ENCODE measurements at regions not wholly inside any gene's neighbourhood (a gene's known extent, or its start where the extent isn't known, plus 50 kb on each side); places are given as distances from the start of the nearest gene placed in this dataset.

- no peak for ATAC-seq (ENCODE audit: low read depth in 2 of 2)
- H3K9me3 ChIP-seq (ENCODE audit: control insufficient read depth in 2 of 2, low read length in 2 of 2) = no peaks in the 10 kb centered on the region
Measured at GRCh38 chr13:105232006-105232405, 1303.5 kb downstream of the EFNB2 start.

GRCh38 chr13:105231579-105231978 lies 1303.9 kb downstream of the EFNB2 start:
- ATAC-seq (ENCODE audit: low read depth in 2 of 2) = no peak
- Mint-ChIP-seq H3K9me3 (peaks cover 0 to 11% (median 2%) of the 10 kb centered on the region in 7 donors), H3K4me1 (no peaks in the 10 kb centered on the region), H3K4me3 (no peak overlapping the region), H3K36me3 (no peaks in the 10 kb centered on the region), H3K27me3 (no peaks in the 10 kb centered on the region), H3K27ac (no peak overlapping the region)
- no peaks in the 10 kb centered on the region for H3K27me3 ChIP-seq (ENCODE audit: control insufficient read depth, insufficient read depth, low read length)
- no peaks in the 10 kb centered on the region for H3K36me3 ChIP-seq (ENCODE audit: control insufficient read depth, insufficient read depth, low read length)
- no peaks in the 10 kb centered on the region for H3K4me1 ChIP-seq (ENCODE audit: control insufficient read depth, insufficient read depth, low read length, poor library complexity, severe bottlenecking)
- H3K4me3 ChIP-seq (ENCODE audit: low read depth, low read length) = no peak overlapping the region
- H3K27ac ChIP-seq (ENCODE audit: insufficient read depth, low read length, poor library complexity, severe bottlenecking) = no peak overlapping the region
- H3K9me3 ChIP-seq (ENCODE audit: control insufficient read depth in 2 of 2, low read length in 2 of 2) = no peaks in the 10 kb centered on the region
- no peak for DNase-seq

More at GRCh38 chr13:105232006-105232405, 1303.5 kb downstream of the EFNB2 start:
- DNase-seq = no peak
- Mint-ChIP-seq H3K36me3 (no peaks in the 10 kb centered on the region), H3K4me1 (no peaks in the 10 kb centered on the region), H3K9me3 (peaks cover 0 to 11% (median 2%) of the 10 kb centered on the region in 7 donors), H3K27me3 (no peaks in the 10 kb centered on the region), H3K4me3 (no peak overlapping the region), H3K27ac (no peak overlapping the region)
- Histone ChIP-seq H3K4me3 (ENCODE audit: low read depth, low read length) (no peak overlapping the region), H3K27me3 (ENCODE audit: control insufficient read depth, insufficient read depth, low read length) (no peaks in the 10 kb centered on the region), H3K27ac (ENCODE audit: insufficient read depth, low read length, poor library complexity, severe bottlenecking) (no peak overlapping the region), H3K4me1 (ENCODE audit: control insufficient read depth, insufficient read depth, low read length, poor library complexity, severe bottlenecking) (no peaks in the 10 kb centered on the region), H3K36me3 (ENCODE audit: control insufficient read depth, insufficient read depth, low read length) (no peaks in the 10 kb centered on the region)

DNA sequence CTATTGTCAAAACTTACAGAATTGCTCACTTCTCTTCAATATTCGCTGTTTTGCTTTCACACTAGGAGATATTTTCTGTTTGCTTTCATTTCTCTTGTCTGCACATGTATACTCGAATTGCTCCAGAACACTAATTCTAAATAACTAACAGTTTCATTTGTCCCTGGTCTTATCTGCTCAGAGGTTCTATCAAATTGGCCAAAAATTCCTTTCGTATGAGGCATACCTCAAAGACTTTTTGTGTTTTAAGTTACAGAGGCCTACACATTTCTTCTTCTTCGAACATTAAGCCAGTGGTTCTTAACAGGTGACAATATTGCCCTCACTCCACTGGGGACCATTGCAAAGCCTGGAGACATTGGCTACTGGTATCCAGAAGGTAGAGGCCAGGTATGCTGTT lies 1314.6 kb downstream of the EFNB2 start:
- no peaks in the 10 kb centered on the region for H3K4me1 ChIP-seq (ENCODE audit: control insufficient read depth, insufficient read depth, low read length, poor library complexity, severe bottlenecking)
- no peaks in the 10 kb centered on the region for H3K27me3 Mint-ChIP-seq
- H3K9me3 ChIP-seq (ENCODE audit: control insufficient read depth in 2 of 2, low read length in 2 of 2) = no peaks in the 10 kb centered on the region
- H3K36me3 ChIP-seq (ENCODE audit: control insufficient read depth, insufficient read depth, low read length) = no peaks in the 10 kb centered on the region
- H3K4me3 Mint-ChIP-seq = no peak overlapping the region
- peaks cover 0 to 3% (median 0%) of the 10 kb centered on the region in 7 donors for H3K9me3 Mint-ChIP-seq
- no peaks in the 10 kb centered on the region for H3K4me1 Mint-ChIP-seq
- ATAC-seq (ENCODE audit: low read depth in 2 of 2) (no peak), DNase-seq (no peak)
- H3K36me3 Mint-ChIP-seq = no peaks in the 10 kb centered on the region
- H3K4me3 ChIP-seq (ENCODE audit: low read depth, low read length) = no peak overlapping the region
- no peak overlapping the region for H3K27ac Mint-ChIP-seq
- H3K27ac ChIP-seq (ENCODE audit: insufficient read depth, low read length, poor library complexity, severe bottlenecking) = no peak overlapping the region
- no peaks in the 10 kb centered on the region for H3K27me3 ChIP-seq (ENCODE audit: control insufficient read depth, insufficient read depth, low read length)

DNA sequence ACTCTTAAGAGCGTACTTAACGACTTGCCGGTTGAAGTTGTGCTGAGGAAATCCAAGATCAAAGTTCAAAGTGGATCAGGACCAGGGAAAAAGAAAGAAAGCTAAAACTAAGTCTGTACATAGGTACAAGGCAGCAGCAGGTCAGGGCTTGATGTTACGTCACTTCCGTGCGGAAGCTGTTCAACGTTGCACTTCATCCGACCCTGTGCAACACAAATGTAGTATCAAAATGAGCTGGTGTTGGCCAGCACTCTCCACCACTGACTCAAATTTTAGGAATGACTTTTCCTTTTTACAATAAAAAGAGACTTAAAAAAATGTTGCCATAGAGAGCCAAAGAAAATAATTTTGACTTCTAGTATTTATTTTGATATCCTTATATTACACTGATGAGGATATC lies 1315.4 kb downstream of the EFNB2 start:
- no peaks in the 10 kb centered on the region for H3K4me1 ChIP-seq (ENCODE audit: control insufficient read depth, insufficient read depth, low read length, poor library complexity, severe bottlenecking)
- ATAC-seq (ENCODE audit: low read depth in 2 of 2) = no peak
- Mint-ChIP-seq H3K4me1 (no peaks in the 10 kb centered on the region), H3K4me3 (no peak overlapping the region), H3K27me3 (no peaks in the 10 kb centered on the region), H3K36me3 (no peaks in the 10 kb centered on the region), H3K9me3 (peaks cover 0 to 3% (median 0%) of the 10 kb centered on the region in 7 donors), H3K27ac (no peak overlapping the region)
- DNase-seq = no peak
- no peak overlapping the region for H3K4me3 ChIP-seq (ENCODE audit: low read depth, low read length)
- no peaks in the 10 kb centered on the region for H3K36me3 ChIP-seq (ENCODE audit: control insufficient read depth, insufficient read depth, low read length)
- H3K9me3 ChIP-seq (ENCODE audit: control insufficient read depth in 2 of 2, low read length in 2 of 2) = no peaks in the 10 kb centered on the region
- no peak overlapping the region for H3K27ac ChIP-seq (ENCODE audit: insufficient read depth, low read length, poor library complexity, severe bottlenecking)
- H3K27me3 ChIP-seq (ENCODE audit: control insufficient read depth, insufficient read depth, low read length) = no peaks in the 10 kb centered on the region

DNA sequence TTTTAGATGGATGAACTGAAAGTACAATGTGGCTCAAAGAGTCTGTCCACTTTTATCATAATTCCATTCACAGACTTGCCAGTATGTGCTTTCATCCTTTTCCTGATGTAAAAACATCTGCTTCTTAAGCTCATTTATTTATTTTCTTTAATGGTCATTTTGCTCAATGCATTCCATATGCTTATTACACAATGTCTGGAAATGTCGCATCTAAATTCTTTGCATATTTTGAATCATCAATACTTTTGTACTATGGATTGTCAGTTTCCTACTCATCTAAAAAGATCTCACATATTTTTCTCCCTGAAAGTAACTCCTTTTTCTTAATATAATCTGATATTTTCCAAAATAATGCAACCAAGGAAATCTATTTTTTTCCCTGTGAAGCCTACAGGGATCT lies 1315.8 kb downstream of the EFNB2 start:
- Histone ChIP-seq H3K4me1 (ENCODE audit: control insufficient read depth, insufficient read depth, low read length, poor library complexity, severe bottlenecking) (no peaks in the 10 kb centered on the region), H3K36me3 (ENCODE audit: control insufficient read depth, insufficient read depth, low read length) (no peaks in the 10 kb centered on the region), H3K4me3 (ENCODE audit: low read depth, low read length) (no peak overlapping the region), H3K27ac (ENCODE audit: insufficient read depth, low read length, poor library complexity, severe bottlenecking) (no peak overlapping the region), H3K9me3 (ENCODE audit: control insufficient read depth in 2 of 2, low read length in 2 of 2) (no peaks in the 10 kb centered on the region), H3K27me3 (ENCODE audit: control insufficient read depth, insufficient read depth, low read length) (no peaks in the 10 kb centered on the region)
- Mint-ChIP-seq H3K4me1 (no peaks in the 10 kb centered on the region), H3K9me3 (peaks cover 0 to 3% (median 0%) of the 10 kb centered on the region in 7 donors), H3K27ac (no peak overlapping the region), H3K36me3 (no peaks in the 10 kb centered on the region), H3K27me3 (no peaks in the 10 kb centered on the region), H3K4me3 (no peak overlapping the region)
- ATAC-seq (ENCODE audit: low read depth in 2 of 2) (no peak), DNase-seq (no peak)

DNA sequence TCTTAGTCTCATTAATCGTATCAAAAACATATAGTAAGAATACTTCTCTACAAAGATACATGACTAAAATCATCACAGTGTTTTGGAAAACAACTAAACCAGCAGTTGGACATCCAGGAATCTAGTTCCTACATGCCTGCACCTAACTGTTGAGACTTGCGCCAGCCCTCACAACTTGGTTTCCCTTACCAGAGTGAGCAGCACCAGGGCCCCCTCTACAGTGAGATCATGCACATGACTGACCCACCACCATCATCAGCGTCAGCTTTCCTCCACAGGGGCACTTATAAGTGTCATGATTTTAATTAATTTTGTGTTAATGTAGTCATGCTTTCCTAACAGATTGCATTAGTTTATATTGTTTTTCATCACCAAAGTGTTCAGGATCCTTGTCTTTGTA lies 1322.0 kb downstream of the EFNB2 start:
- H3K9me3 ChIP-seq (ENCODE audit: control insufficient read depth in 2 of 2, low read length in 2 of 2) = no peaks in the 10 kb centered on the region
- no peaks in the 10 kb centered on the region for H3K36me3 ChIP-seq (ENCODE audit: control insufficient read depth, insufficient read depth, low read length)
- no peaks in the 10 kb centered on the region for H3K36me3 Mint-ChIP-seq
- no peaks in the 10 kb centered on the region for H3K27me3 ChIP-seq (ENCODE audit: control insufficient read depth, insufficient read depth, low read length)
- H3K9me3 Mint-ChIP-seq = peaks cover 0 to 5% (median 0%) of the 10 kb centered on the region in 7 donors
- DNase-seq (no peak), ATAC-seq (ENCODE audit: low read depth in 2 of 2) (no peak)
- no peaks in the 10 kb centered on the region for H3K4me1 Mint-ChIP-seq
- no peak overlapping the region for H3K4me3 Mint-ChIP-seq
- H3K4me1 ChIP-seq (ENCODE audit: control insufficient read depth, insufficient read depth, low read length, poor library complexity, severe bottlenecking) = no peaks in the 10 kb centered on the region
- no peak overlapping the region for H3K4me3 ChIP-seq (ENCODE audit: low read depth, low read length)
- H3K27ac ChIP-seq (ENCODE audit: insufficient read depth, low read length, poor library complexity, severe bottlenecking) = no peak overlapping the region
- H3K27ac Mint-ChIP-seq = no peak overlapping the region
- H3K27me3 Mint-ChIP-seq = no peaks in the 10 kb centered on the region

- ATAC-seq (ENCODE audit: low read depth in 2 of 2) (no peak), DNase-seq (no peak)
- Histone ChIP-seq H3K4me1 (ENCODE audit: control insufficient read depth, insufficient read depth, low read length, poor library complexity, severe bottlenecking) (no peaks in the 10 kb centered on the region), H3K9me3 (ENCODE audit: control insufficient read depth in 2 of 2, low read length in 2 of 2) (no peaks in the 10 kb centered on the region), H3K27ac (ENCODE audit: insufficient read depth, low read length, poor library complexity, severe bottlenecking) (no peak overlapping the region), H3K27me3 (ENCODE audit: control insufficient read depth, insufficient read depth, low read length) (no peaks in the 10 kb centered on the region), H3K4me3 (ENCODE audit: low read depth, low read length) (no peak overlapping the region), H3K36me3 (ENCODE audit: control insufficient read depth, insufficient read depth, low read length) (no peaks in the 10 kb centered on the region)
- H3K27me3 Mint-ChIP-seq = no peaks in the 10 kb centered on the region
- H3K4me1 Mint-ChIP-seq = no peaks in the 10 kb centered on the region
- H3K27ac Mint-ChIP-seq = no peak overlapping the region
- H3K4me3 Mint-ChIP-seq = no peak overlapping the region
- no peaks in the 10 kb centered on the region for H3K36me3 Mint-ChIP-seq
- peaks cover 0 to 5% (median 0%) of the 10 kb centered on the region in 7 donors for H3K9me3 Mint-ChIP-seq
Measured at GRCh38 chr13:105207572-105208293, 1327.7 kb downstream of the EFNB2 start.

DNA sequence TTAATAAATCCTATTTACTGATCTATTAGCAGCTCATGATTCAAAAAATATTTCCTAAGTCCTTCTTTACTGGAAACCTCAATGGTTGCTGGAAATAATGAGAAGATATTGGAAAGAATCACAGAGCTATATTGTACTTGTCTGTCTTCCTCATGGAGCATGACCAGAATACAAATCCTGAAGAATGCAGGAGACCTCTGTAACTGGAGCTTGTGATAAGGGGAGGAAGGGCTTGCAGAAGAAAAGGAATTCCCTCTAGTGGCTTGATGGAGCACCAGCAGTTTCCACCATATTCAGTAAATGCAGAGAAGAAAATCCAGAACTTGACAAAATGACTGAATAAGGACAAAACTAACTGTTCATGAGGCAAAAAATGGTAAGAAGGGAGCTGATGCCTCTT lies 1333.1 kb downstream of the EFNB2 start:
- no peaks in the 10 kb centered on the region for H3K9me3 ChIP-seq (ENCODE audit: control insufficient read depth in 2 of 2, low read length in 2 of 2)
- no peaks in the 10 kb centered on the region for H3K27me3 Mint-ChIP-seq
- no peak overlapping the region for H3K4me3 ChIP-seq (ENCODE audit: low read depth, low read length)
- no peak for DNase-seq
- no peaks in the 10 kb centered on the region for H3K27me3 ChIP-seq (ENCODE audit: control insufficient read depth, insufficient read depth, low read length)
- H3K36me3 ChIP-seq (ENCODE audit: control insufficient read depth, insufficient read depth, low read length) = no peaks in the 10 kb centered on the region
- H3K4me1 ChIP-seq (ENCODE audit: control insufficient read depth, insufficient read depth, low read length, poor library complexity, severe bottlenecking) = no peaks in the 10 kb centered on the region
- ATAC-seq (ENCODE audit: low read depth in 2 of 2) = no peak
- H3K27ac Mint-ChIP-seq = no peak overlapping the region
- no peaks in the 10 kb centered on the region for H3K9me3 Mint-ChIP-seq
- H3K4me3 Mint-ChIP-seq = no peak overlapping the region
- H3K27ac ChIP-seq (ENCODE audit: insufficient read depth, low read length, poor library complexity, severe bottlenecking) = no peak overlapping the region
- no peaks in the 10 kb centered on the region for H3K4me1 Mint-ChIP-seq
- no peaks in the 10 kb centered on the region for H3K36me3 Mint-ChIP-seq

Data from CD4-positive, CD25-positive, alpha-beta regulatory T cell (primary cell).